ENCODE measurements at regions not wholly inside any gene's neighbourhood (a gene's known extent, or its start where the extent isn't known, plus 50 kb on each side); places are given as distances from the start of the nearest gene placed in this dataset.

- DNase-seq: no peak
These were observed 125.6 kb downstream of the SPATA19 start for GRCh38 chr11:133719532-133720235.

GRCh38 chr11:133718831-133719230 is 126.5 kb downstream of the SPATA19 start:
- DNase-seq: no peak

- no peak for DNase-seq
These were observed 127.1 kb downstream of the SPATA19 start for GRCh38 chr11:133718238-133718637.

- DNase-seq: no peak
These were observed 128.7 kb downstream of the SPATA19 start for GRCh38 chr11:133716602-133717001.

- no peak for DNase-seq
These were observed 129.7 kb downstream of the SPATA19 start for GRCh38 chr11:133715602-133716001.

- DNase-seq: no peak
These were observed 130.6 kb downstream of the SPATA19 start for GRCh38 chr11:133714471-133715375.

- DNase-seq: no peak
These were observed 131.5 kb downstream of the SPATA19 start for GRCh38 chr11:133713844-133714243.

GRCh38 chr11:133713406-133713805 is 131.9 kb downstream of the SPATA19 start:
- no peak for DNase-seq

GRCh38 chr11:133712051-133712560 is 133.2 kb downstream of the SPATA19 start:
- no peak for DNase-seq

- DNase-seq: no peak
These were observed 133.8 kb downstream of the SPATA19 start for GRCh38 chr11:133711545-133711944.

GRCh38 chr11:133710681-133711240 is 134.6 kb downstream of the SPATA19 start:
- DNase-seq: no peak

- DNase-seq: no peak
These were observed 135.1 kb downstream of the SPATA19 start for GRCh38 chr11:133710241-133710640.

- no peak for DNase-seq
These were observed 136.7 kb downstream of the SPATA19 start for GRCh38 chr11:133708547-133709051.

- no peak for DNase-seq
These were observed 138.2 kb downstream of the SPATA19 start for GRCh38 chr11:133706925-133707794.

- no peak for DNase-seq
These were observed 139.4 kb downstream of the SPATA19 start for GRCh38 chr11:133705873-133706272.

- DNase-seq: no peak
These were observed 140.2 kb downstream of the SPATA19 start for GRCh38 chr11:133705074-133705648.

- no peak for DNase-seq
These were observed 146.2 kb downstream of the SPATA19 start for GRCh38 chr11:133699071-133699470.

- no peak for DNase-seq
These were observed 146.7 kb downstream of the SPATA19 start for GRCh38 chr11:133698654-133699053.

GRCh38 chr11:133697603-133698180 is 147.6 kb downstream of the SPATA19 start:
- DNase-seq: no peak

- no peak for DNase-seq
These were observed 148.2 kb downstream of the SPATA19 start for GRCh38 chr11:133697161-133697560.

GRCh38 chr11:133695387-133695786 is 149.9 kb downstream of the SPATA19 start:
- DNase-seq: no peak

- no peak for DNase-seq
These were observed 150.6 kb downstream of the SPATA19 start for GRCh38 chr11:133694701-133695100.

Measured in NCI-H526 treated with DMSO at 0.1 percent for 48 hours (cell line).